SU-DHL-6 (cell line): ENCODE measurements at regions not wholly inside any gene's neighbourhood (a gene's known extent, or its start where the extent isn't known, plus 50 kb on each side); places are given as distances from the start of the nearest gene placed in this dataset.

Experiments used
- H2AFZ ChIP-seq: fragments of 200-600 bp; sonication (generic); 2 replicates; pipeline ENCODE4 v1.6.1; 2014; ENCODE audit warnings: low read depth, mild to moderate bottlenecking, moderate library complexity, mixed read lengths, antibody characterized with exemption, low read length; ENCODE audit not compliant: severe bottlenecking
- H3F3A ChIP-seq: fragments of 200-600 bp; shearing (Covaris generic); 2 replicates; pipeline ENCODE4 v1.6.0; 2016; ENCODE audit warnings: antibody characterized with exemption, mild to moderate bottlenecking; ENCODE audit not compliant: insufficient read depth
- H3K27ac ChIP-seq: fragments of 200-600 bp; sonication (generic); 2 replicates; pipeline ENCODE4 v1.5.1; 2016; ENCODE audit warnings: low read depth, mild to moderate bottlenecking, low read length, moderate library complexity, mixed read lengths
- H3K27me3 ChIP-seq: fragments of 200-600 bp; sonication (generic), shearing (Covaris generic); 2 replicates; pipeline ENCODE4 v1.6.0; 2014; ENCODE audit warnings: mild to moderate bottlenecking, low read length
- H3K36me3 ChIP-seq: fragments of 200-600 bp; sonication (generic); 2 replicates; pipeline ENCODE4 v1.6.1; 2014; ENCODE audit warnings: mild to moderate bottlenecking, low read length, mixed read lengths
- H3K4me2 ChIP-seq: fragments of 300-600, 200-600 bp; shearing (Covaris generic), sonication (generic); 2 replicates; pipeline ENCODE4 v1.6.0; 2014; ENCODE audit warnings: low read length, low read depth, mild to moderate bottlenecking; ENCODE audit not compliant: poor library complexity, severe bottlenecking
- H3K4me3 ChIP-seq: fragments of 200-600 bp; sonication (generic); 2 replicates; pipeline ENCODE4 v1.5.1; 2014; ENCODE audit warnings: antibody characterized with exemption, low read length, mild to moderate bottlenecking, mixed read lengths; ENCODE audit not compliant: insufficient read depth, poor library complexity, severe bottlenecking
- H3K79me2 ChIP-seq: fragments of 200-600 bp; sonication (generic); 2 replicates; pipeline ENCODE4 v1.6.1; 2014; ENCODE audit warnings: mild to moderate bottlenecking, low read length, moderate library complexity; ENCODE audit not compliant: insufficient read depth
- H3K9ac ChIP-seq: fragments of 200-600 bp; sonication (generic); 2 replicates; pipeline ENCODE4 v1.7.0; 2014; ENCODE audit warnings: mild to moderate bottlenecking, low read length
- H3K9me2 ChIP-seq: fragments of 200-600 bp; sonication (generic); replicated peaks from 2 replicates; pipeline ENCODE4 v1.6.1; 2014; ENCODE audit warnings: low read length; ENCODE audit not compliant: insufficient read depth
- H3K9me3 ChIP-seq: fragments of 200-600 bp; sonication (generic); 2 replicates; pipeline ENCODE4 v1.6.1; 2014; ENCODE audit warnings: low read length, mixed read lengths; ENCODE audit not compliant: insufficient read depth
- H4K20me1 ChIP-seq: fragments of 200-600 bp; sonication (generic); 2 replicates; pipeline ENCODE4 v1.6.1; 2014; ENCODE audit warnings: low read depth, mild to moderate bottlenecking, antibody characterized with exemption, low read length, moderate library complexity, mixed read lengths
- EZH2phosphoT487 ChIP-seq: fragments of 200-600 bp; sonication (generic), shearing (Covaris generic); conservative IDR thresholded peaks from 2 replicates; pipeline ENCODE4 v1.6.1; 2018; ENCODE audit warnings: mild to moderate bottlenecking, antibody characterized with exemption, low read length, moderate library complexity, mixed read lengths
- TF ChIP-seq, protein P1 (sequence below): fragments of 200-600 bp; sonication (generic); IDR thresholded peaks from one replicate; pipeline ENCODE4 v1.5.1; 2017; ENCODE audit warnings: antibody characterized with exemption, mild to moderate bottlenecking, low read length, moderate library complexity; ENCODE audit not compliant: insufficient read depth, poor library complexity, severe bottlenecking

DNA sequence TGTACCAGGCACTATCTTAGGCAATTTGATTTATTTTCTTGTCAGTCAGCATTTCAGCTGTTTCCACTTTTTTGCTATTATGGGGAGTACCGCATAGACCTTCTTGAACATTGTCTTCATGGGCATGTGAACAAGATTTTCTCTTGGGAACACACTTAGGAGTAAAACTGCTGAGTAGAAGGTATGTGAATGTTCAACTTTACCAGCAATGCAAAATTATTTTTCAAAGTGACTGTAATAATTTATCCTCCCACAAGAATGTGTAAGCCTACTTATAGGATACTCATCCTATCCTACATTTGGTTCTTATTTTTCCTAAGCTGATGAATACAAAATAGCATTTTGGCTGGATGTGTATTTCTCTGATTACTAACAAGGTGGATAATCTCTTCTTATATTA, 132.0 kb upstream of the NAV2 start:
- no peak overlapping the region for H3K4me2 ChIP-seq
- H3K9ac ChIP-seq: no peak overlapping the region
- H3K27me3 ChIP-seq: no peaks in the 10 kb centered on the region
- H3K9me2 ChIP-seq: no peaks in the 10 kb centered on the region
- no peak overlapping the region for H3K4me3 ChIP-seq
- no peaks in the 10 kb centered on the region for H3K9me3 ChIP-seq
- H3K79me2 ChIP-seq: no peaks in the 10 kb centered on the region
- no peaks in the 10 kb centered on the region for H4K20me1 ChIP-seq
- no peaks in the 10 kb centered on the region for H3F3A ChIP-seq
- H2AFZ ChIP-seq: no peak overlapping the region
- TF ChIP-seq, protein P1, sequence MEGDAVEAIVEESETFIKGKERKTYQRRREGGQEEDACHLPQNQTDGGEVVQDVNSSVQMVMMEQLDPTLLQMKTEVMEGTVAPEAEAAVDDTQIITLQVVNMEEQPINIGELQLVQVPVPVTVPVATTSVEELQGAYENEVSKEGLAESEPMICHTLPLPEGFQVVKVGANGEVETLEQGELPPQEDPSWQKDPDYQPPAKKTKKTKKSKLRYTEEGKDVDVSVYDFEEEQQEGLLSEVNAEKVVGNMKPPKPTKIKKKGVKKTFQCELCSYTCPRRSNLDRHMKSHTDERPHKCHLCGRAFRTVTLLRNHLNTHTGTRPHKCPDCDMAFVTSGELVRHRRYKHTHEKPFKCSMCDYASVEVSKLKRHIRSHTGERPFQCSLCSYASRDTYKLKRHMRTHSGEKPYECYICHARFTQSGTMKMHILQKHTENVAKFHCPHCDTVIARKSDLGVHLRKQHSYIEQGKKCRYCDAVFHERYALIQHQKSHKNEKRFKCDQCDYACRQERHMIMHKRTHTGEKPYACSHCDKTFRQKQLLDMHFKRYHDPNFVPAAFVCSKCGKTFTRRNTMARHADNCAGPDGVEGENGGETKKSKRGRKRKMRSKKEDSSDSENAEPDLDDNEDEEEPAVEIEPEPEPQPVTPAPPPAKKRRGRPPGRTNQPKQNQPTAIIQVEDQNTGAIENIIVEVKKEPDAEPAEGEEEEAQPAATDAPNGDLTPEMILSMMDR: no peak
- no peak for TF ChIP-seq EZH2phosphoT487
- no peaks in the 10 kb centered on the region for H3K36me3 ChIP-seq
- H3K27ac ChIP-seq: no peak overlapping the region

DNA sequence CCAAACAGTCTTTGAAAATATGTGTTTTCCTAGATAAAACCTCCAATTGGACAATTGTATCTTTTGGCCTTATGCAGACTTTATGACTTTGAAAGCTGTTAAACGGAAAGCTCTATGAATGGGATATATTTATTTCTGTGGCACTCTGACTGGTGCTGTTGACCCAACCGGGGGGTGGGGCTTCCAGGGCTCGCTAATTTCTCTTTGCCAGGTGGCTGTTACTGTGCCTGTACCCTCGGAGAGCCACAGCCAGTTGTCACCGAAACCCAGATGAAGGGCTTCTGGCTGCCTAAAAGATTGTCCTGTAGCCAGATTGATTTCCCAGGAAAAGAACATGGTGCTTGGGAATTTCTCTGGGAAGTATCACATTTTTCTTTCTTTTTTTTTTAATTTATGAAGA, 132.7 kb upstream of the NAV2 start:
- Histone ChIP-seq H3K79me2 (no peaks in the 10 kb centered on the region), H3K27me3 (no peaks in the 10 kb centered on the region), H4K20me1 (no peaks in the 10 kb centered on the region), H3K27ac (no peak overlapping the region), H3K9me3 (no peaks in the 10 kb centered on the region), H3K9ac (no peak overlapping the region), H2AFZ (no peak overlapping the region), H3F3A (no peaks in the 10 kb centered on the region), H3K4me3 (no peak overlapping the region), H3K9me2 (no peaks in the 10 kb centered on the region), H3K36me3 (no peaks in the 10 kb centered on the region), H3K4me2 (no peak overlapping the region)
- no peak for TF ChIP-seq EZH2phosphoT487
- TF ChIP-seq, protein P1: no peak

- TF ChIP-seq EZH2phosphoT487: no peak
- Histone ChIP-seq H4K20me1 (no peaks in the 10 kb centered on the region), H3K79me2 (no peaks in the 10 kb centered on the region), H3K9ac (no peak overlapping the region), H3K4me2 (no peak overlapping the region), H3K9me2 (no peaks in the 10 kb centered on the region), H3K27me3 (no peaks in the 10 kb centered on the region), H3K9me3 (no peaks in the 10 kb centered on the region), H3F3A (no peaks in the 10 kb centered on the region), H3K27ac (no peak overlapping the region), H3K4me3 (no peak overlapping the region), H2AFZ (no peak overlapping the region), H3K36me3 (no peaks in the 10 kb centered on the region)
Measured at GRCh38 chr11:19578871-19579270, 133.8 kb upstream of the NAV2 start.

GRCh38 chr11:19577976-19578619, 134.5 kb upstream of the NAV2 start:
- no peaks in the 10 kb centered on the region for H3K27me3 ChIP-seq
- no peak overlapping the region for H3K27ac ChIP-seq
- H3K9me2 ChIP-seq: no peaks in the 10 kb centered on the region
- no peaks in the 10 kb centered on the region for H3K36me3 ChIP-seq
- no peaks in the 10 kb centered on the region for H4K20me1 ChIP-seq
- no peak overlapping the region for H3K4me2 ChIP-seq
- no peak overlapping the region for H2AFZ ChIP-seq
- no peak for TF ChIP-seq EZH2phosphoT487
- TF ChIP-seq, protein P1: no peak
- no peak overlapping the region for H3K4me3 ChIP-seq
- no peaks in the 10 kb centered on the region for H3K79me2 ChIP-seq
- H3K9ac ChIP-seq: no peak overlapping the region
- no peaks in the 10 kb centered on the region for H3F3A ChIP-seq
- H3K9me3 ChIP-seq: no peaks in the 10 kb centered on the region
